PC-3 (cell line): ENCODE measurements at regions not wholly inside any gene's neighbourhood (a gene's known extent, or its start where the extent isn't known, plus 50 kb on each side); places are given as distances from the start of the nearest gene placed in this dataset.
A peak's percentile ranks its signal among the peaks of the same experiment; 100 is the strongest.

Experiments used
- ATAC-seq: fragments of 200-7000 bp; cut with Tn5 transposase; 2 replicates; pipeline ENCODE4 v1.9.1; 2020; ENCODE audit warnings: mild to moderate bottlenecking, moderate library complexity
- BruUV-seq: library from RNA; stranded (reverse); fragments of 400-500 nt; replicated peaks from 2 replicates; lab custom pipeline; 2021; lab: Mats Ljungman, UMichigan
- CTCF ChIA-PET: fragments of 300-600 bp; sonication (Branson Sonifier 250); formaldehyde crosslinking; loops from one replicate; lab custom pipeline; 2022; ENCODE audit warnings: antibody characterized with exemption; lab: Charles Lee
- POLR2A ChIA-PET: fragments of 300-600 bp; sonication (Branson Sonifier 250); formaldehyde crosslinking; loops from one replicate; lab custom pipeline; 2022; ENCODE audit warnings: antibody characterized with exemption; ENCODE audit not compliant: unreplicated experiment; lab: Charles Lee
- DNase-seq: peaks from one replicate; pipeline ENCODE4 v3.0.0-alpha.2; 2015
- H2AFZ ChIP-seq: fragments of 300-600 bp; sonication (generic); 2 replicates; pipeline ENCODE4 v1.6.0; 2016; ENCODE audit warnings: antibody characterized with exemption, low read length
- H3F3A ChIP-seq: fragments of 300-600 bp; sonication (generic); one replicate; pipeline ENCODE4 v1.6.0; 2017; ENCODE audit warnings: antibody characterized with exemption, low read length, control low read depth, mild to moderate bottlenecking; ENCODE audit not compliant: unreplicated experiment
- H3K27ac ChIP-seq: fragments of 300-600 bp; sonication (generic); 2 replicates; pipeline ENCODE4 v1.5.1; 2016; ENCODE audit warnings: mild to moderate bottlenecking, low read length
- H3K27me3 ChIP-seq: fragments of 300-600 bp; sonication (generic); 2 replicates; pipeline ENCODE4 v1.6.1; 2016; ENCODE audit warnings: low read length, mixed read lengths
- H3K36me3 ChIP-seq: fragments of 300-600 bp; sonication (generic); 2 replicates; pipeline ENCODE4 v1.6.1; 2016; ENCODE audit warnings: low read depth, mixed run types, low read length, mixed read lengths
- H3K4me1 ChIP-seq: fragments of 300-600 bp; sonication (generic); 2 replicates; pipeline ENCODE4 v1.5.1; 2016; ENCODE audit warnings: low read length; ENCODE audit not compliant: insufficient read depth
- H3K4me2 ChIP-seq: fragments of 300-600 bp; sonication (generic); 2 replicates; pipeline ENCODE4 v1.6.0; 2016; ENCODE audit warnings: low read length
- H3K4me3 ChIP-seq: fragments of 300-600 bp; sonication (generic); 2 replicates; pipeline ENCODE4 v1.5.1; 2016; ENCODE audit warnings: mild to moderate bottlenecking, low read length, mixed read lengths
- H3K79me2 ChIP-seq: fragments of 300-600 bp; sonication (generic); 2 replicates; pipeline ENCODE4 v1.6.1; 2017; ENCODE audit warnings: low read length, mixed read lengths
- H3K9ac ChIP-seq: fragments of 300-600 bp; sonication (generic); 2 replicates; pipeline ENCODE4 v1.6.0; 2016; ENCODE audit warnings: mild to moderate bottlenecking, low read length
- H3K9me2 ChIP-seq: fragments of 300-600 bp; sonication (generic); replicated peaks from 2 replicates; pipeline ENCODE4 v1.6.1; 2016; ENCODE audit warnings: mixed run types, low read length, mixed read lengths
- H3K9me3 ChIP-seq: fragments of 300-600 bp; sonication (generic); 2 replicates; pipeline ENCODE4 v1.6.1; 2016; ENCODE audit warnings: low read length, mixed read lengths
- H4K20me1 ChIP-seq: fragments of 300-600 bp; sonication (generic); 2 replicates; pipeline ENCODE4 v1.6.1; 2016; ENCODE audit warnings: low read length, mixed read lengths
- EZH2 ChIP-seq: fragments of 300-600 bp; sonication (generic); IDR thresholded peaks from one replicate; pipeline ENCODE4 v1.6.1; 2017; ENCODE audit warnings: antibody characterized with exemption, mild to moderate bottlenecking, low read length; ENCODE audit not compliant: unreplicated experiment
- EZH2phosphoT487 ChIP-seq: fragments of 300-600 bp; sonication (generic); IDR thresholded peaks from 2 replicates; pipeline ENCODE4 v1.6.1; 2018; ENCODE audit warnings: mild to moderate bottlenecking, antibody characterized with exemption, low read length, borderline replicate concordance
- intact Hi-C: fragments of 100-400 bp; cut with micrococcal nuclease; formaldehyde crosslinking; loops from 2 replicates; pipeline ENCODE4 v1.9.0; 2023
- TF ChIP-seq, protein P1 (sequence below): fragments of 300-600 bp; sonication (generic); conservative IDR thresholded peaks from 2 replicates; pipeline ENCODE4 v1.5.1; 2017; ENCODE audit warnings: antibody characterized with exemption, low read depth, mild to moderate bottlenecking, low read length

DNA sequence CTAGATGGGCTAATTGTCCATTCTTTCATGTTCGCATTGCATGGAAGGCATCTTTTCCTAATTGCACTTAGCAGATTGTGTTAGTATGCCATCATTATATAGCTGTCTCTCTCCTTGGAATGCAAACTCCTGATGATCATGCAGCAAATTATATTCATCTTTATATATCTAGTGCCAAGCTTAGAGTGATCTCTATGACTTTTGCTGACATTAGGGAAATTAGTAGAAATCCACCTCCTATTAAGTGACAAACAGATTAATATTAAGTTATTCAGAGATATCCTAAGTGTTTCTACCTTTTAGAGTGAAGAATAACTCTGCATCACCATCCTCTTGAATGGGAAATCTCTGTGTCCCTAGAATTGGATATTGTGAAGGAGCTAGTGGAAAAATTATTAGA, 185.6 kb downstream of the FOXG1 start:
- no TSS peak for BruUV-seq
- no peak overlapping the region for H3K4me3 ChIP-seq
- H3K9ac ChIP-seq = no peak overlapping the region
- H3K79me2 ChIP-seq = no peaks in the 10 kb centered on the region
- POLR2A ChIA-PET = no interaction called here
- TF ChIP-seq EZH2 (no peak), EZH2phosphoT487 (no peak)
- TF ChIP-seq, protein P1, sequence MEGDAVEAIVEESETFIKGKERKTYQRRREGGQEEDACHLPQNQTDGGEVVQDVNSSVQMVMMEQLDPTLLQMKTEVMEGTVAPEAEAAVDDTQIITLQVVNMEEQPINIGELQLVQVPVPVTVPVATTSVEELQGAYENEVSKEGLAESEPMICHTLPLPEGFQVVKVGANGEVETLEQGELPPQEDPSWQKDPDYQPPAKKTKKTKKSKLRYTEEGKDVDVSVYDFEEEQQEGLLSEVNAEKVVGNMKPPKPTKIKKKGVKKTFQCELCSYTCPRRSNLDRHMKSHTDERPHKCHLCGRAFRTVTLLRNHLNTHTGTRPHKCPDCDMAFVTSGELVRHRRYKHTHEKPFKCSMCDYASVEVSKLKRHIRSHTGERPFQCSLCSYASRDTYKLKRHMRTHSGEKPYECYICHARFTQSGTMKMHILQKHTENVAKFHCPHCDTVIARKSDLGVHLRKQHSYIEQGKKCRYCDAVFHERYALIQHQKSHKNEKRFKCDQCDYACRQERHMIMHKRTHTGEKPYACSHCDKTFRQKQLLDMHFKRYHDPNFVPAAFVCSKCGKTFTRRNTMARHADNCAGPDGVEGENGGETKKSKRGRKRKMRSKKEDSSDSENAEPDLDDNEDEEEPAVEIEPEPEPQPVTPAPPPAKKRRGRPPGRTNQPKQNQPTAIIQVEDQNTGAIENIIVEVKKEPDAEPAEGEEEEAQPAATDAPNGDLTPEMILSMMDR = no peak
- no peak overlapping the region for H2AFZ ChIP-seq
- intact Hi-C loops = no loop called here
- no peaks in the 10 kb centered on the region for H3K9me3 ChIP-seq
- no peaks in the 10 kb centered on the region for H3K36me3 ChIP-seq
- H4K20me1 ChIP-seq = no peaks in the 10 kb centered on the region
- no peaks in the 10 kb centered on the region for H3F3A ChIP-seq
- peaks cover 8% of the 10 kb centered on the region; the same call in 1 of the 2 replicates for H3K27me3 ChIP-seq
- CTCF ChIA-PET = no interaction called here
- DNase-seq (no peak), ATAC-seq (no peak)
- H3K4me1 ChIP-seq = no peaks in the 10 kb centered on the region
- H3K4me2 ChIP-seq = no peak overlapping the region
- no peak overlapping the region for H3K27ac ChIP-seq
- H3K9me2 ChIP-seq = no peaks in the 10 kb centered on the region

DNA sequence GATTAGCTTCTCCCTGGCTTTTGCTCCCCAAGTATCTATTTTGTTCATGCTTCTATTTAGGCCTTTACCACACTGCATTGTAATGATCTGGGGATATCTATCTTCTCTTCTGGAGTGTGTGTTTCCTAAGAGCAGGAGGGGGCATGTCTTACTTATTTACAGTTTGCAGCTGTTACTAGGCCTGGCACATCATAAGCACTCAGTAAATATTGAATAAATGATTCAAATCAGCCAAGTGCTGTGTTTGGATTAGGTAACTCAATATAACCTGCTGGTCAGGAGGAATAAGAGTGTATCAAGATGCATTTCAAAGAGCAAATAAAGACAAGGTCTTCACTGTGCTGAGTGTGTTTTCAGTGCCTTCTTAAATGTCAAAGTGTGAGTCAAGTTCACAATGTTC, 186.1 kb downstream of the FOXG1 start:
- CTCF ChIA-PET = no interaction called here
- peak; percentile 10 for DNase-seq
- Histone ChIP-seq H3K27me3 (peaks cover 3% of the 10 kb centered on the region; the same call in 1 of the 2 replicates), H3K4me3 (no peak overlapping the region), H3K27ac (no peak overlapping the region), H3K4me1 (no peaks in the 10 kb centered on the region), H3K79me2 (no peaks in the 10 kb centered on the region), H2AFZ (no peak overlapping the region), H4K20me1 (no peaks in the 10 kb centered on the region), H3K4me2 (no peak overlapping the region), H3K9me2 (no peaks in the 10 kb centered on the region), H3F3A (no peaks in the 10 kb centered on the region), H3K9ac (no peak overlapping the region), H3K9me3 (no peaks in the 10 kb centered on the region), H3K36me3 (no peaks in the 10 kb centered on the region)
- TF ChIP-seq EZH2 = no peak
- TF ChIP-seq, protein P1 = no peak
- no peak for TF ChIP-seq EZH2phosphoT487
- POLR2A ChIA-PET = no interaction called here
- intact Hi-C loops = no loop called here
- ATAC-seq = peak; percentile 68
- no TSS peak for BruUV-seq

DNA sequence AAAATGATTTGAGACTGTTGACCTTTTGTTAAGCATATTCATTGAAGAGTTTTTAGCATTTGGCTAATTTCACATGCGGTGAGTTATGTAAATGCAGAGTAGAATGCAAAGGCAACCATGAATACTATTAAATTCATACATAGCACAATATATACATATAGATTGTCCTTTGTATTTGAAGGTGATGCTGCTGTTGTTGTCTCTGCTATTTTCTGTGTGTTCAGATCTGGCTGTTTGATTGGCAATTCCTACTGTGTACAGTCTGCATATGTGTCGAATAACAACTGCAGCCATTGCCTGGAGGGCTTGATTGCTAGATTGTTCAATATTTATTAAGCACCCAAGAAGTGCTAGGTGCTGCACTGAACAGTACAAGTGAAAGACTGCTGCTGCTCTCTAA, 187.4 kb downstream of the FOXG1 start:
- H3K79me2 ChIP-seq = no peaks in the 10 kb centered on the region
- DNase-seq (no peak), ATAC-seq (no peak)
- no TSS peak for BruUV-seq
- no peaks in the 10 kb centered on the region for H3K27me3 ChIP-seq
- H3F3A ChIP-seq = no peaks in the 10 kb centered on the region
- no peak overlapping the region for H3K4me2 ChIP-seq
- H3K9me3 ChIP-seq = no peaks in the 10 kb centered on the region
- POLR2A ChIA-PET = no interaction called here
- H3K4me1 ChIP-seq = no peaks in the 10 kb centered on the region
- H4K20me1 ChIP-seq = no peaks in the 10 kb centered on the region
- no peak overlapping the region for H3K4me3 ChIP-seq
- TF ChIP-seq EZH2phosphoT487 (no peak), EZH2 (no peak)
- TF ChIP-seq, protein P1 = no peak
- CTCF ChIA-PET = no interaction called here
- H3K9me2 ChIP-seq = no peaks in the 10 kb centered on the region
- H3K36me3 ChIP-seq = no peaks in the 10 kb centered on the region
- no peak overlapping the region for H2AFZ ChIP-seq
- intact Hi-C loops = no loop called here
- no peak overlapping the region for H3K27ac ChIP-seq
- no peak overlapping the region for H3K9ac ChIP-seq
